K562 (cell line): ENCODE measurements at regions not wholly inside any gene's neighbourhood (a gene's known extent, or its start where the extent isn't known, plus 50 kb on each side); places are given as distances from the start of the nearest gene placed in this dataset.

Experiments used
- EP300 ChIP-seq: IDR thresholded peaks from 2 replicates; pipeline ENCODE4 v1.6.1; 2012; ENCODE audit warnings: low read length, improper control_type of control experiment
- HDAC6 ChIP-seq: IDR thresholded peaks from 2 replicates; pipeline ENCODE4 v1.6.1; 2012; ENCODE audit warnings: low read depth, mild to moderate bottlenecking, control low read depth, inconsistent platforms, low read length, moderate library complexity
- KHSRP ChIP-seq: fragments of 450-650 bp; IDR thresholded peaks from 2 replicates; pipeline ENCODE4 v1.6.1; 2017
- MAZ ChIP-seq, 2 experiments: fragments of 450-650 bp in 1 of 2; sonication (generic) in 1 of 2; formaldehyde crosslinking; IDR thresholded peaks in 1 of 2; conservative IDR thresholded peaks in 1 of 2; 2 replicates each; pipeline versions ENCODE4 v1.4.0 to v1.5.0; 2020; ENCODE audit warnings: mild to moderate bottlenecking in 1 of 2, missing genetic modification reagents in 1 of 2
- PCBP2 ChIP-seq: fragments of 200-400 bp; formaldehyde crosslinking; IDR thresholded peaks from 2 replicates; pipeline ENCODE4 v1.6.1; 2018; ENCODE audit warnings: low read length, low read depth, mild to moderate bottlenecking, moderate library complexity; ENCODE audit not compliant: poor library complexity, severe bottlenecking
- SAFB ChIP-seq: fragments of 200-400 bp; formaldehyde crosslinking; IDR thresholded peaks from 2 replicates; pipeline ENCODE4 v1.6.1; 2017; ENCODE audit warnings: low read depth, low read length, borderline replicate concordance
- SAP30 ChIP-seq: fragments of 200-600 bp; sonication (generic); IDR thresholded peaks from 2 replicates; pipeline ENCODE4 v1.6.1; 2012; ENCODE audit warnings: borderline replicate concordance, low read depth, mild to moderate bottlenecking, moderate library complexity, low read length, control low read depth, inconsistent platforms; ENCODE audit not compliant: insufficient read depth, poor library complexity, severe bottlenecking
- SIN3A ChIP-seq, 2 experiments: fragments of 150-350 bp in 1 of 2; IDR thresholded peaks; 2 replicates each; pipeline ENCODE4 v1.6.1; 2011 to 2016; ENCODE audit warnings: borderline replicate concordance in 2 of 2, low read depth in 2 of 2, low read length in 2 of 2, mild to moderate bottlenecking in 2 of 2, moderate library complexity in 2 of 2; ENCODE audit not compliant: control insufficient read depth in 1 of 2
- SIX5 ChIP-seq, 2 experiments: IDR thresholded peaks; 2 replicates each; pipeline ENCODE4 v1.6.1; 2011; ENCODE audit warnings: low read length in 2 of 2, borderline replicate concordance in 1 of 2, low read depth in 1 of 2, mild to moderate bottlenecking in 1 of 2, moderate library complexity in 1 of 2; ENCODE audit not compliant: insufficient read depth in 1 of 2
- SMAD1 ChIP-seq: fragments of 150-350 bp; IDR thresholded peaks from 2 replicates; pipeline ENCODE4 v1.6.1; 2014; ENCODE audit warnings: low read length, low read depth; ENCODE audit not compliant: partially characterized antibody
- ZKSCAN1 ChIP-seq: fragments of 150-350 bp; IDR thresholded peaks from 2 replicates; pipeline ENCODE4 v1.6.1; 2016; ENCODE audit warnings: low read depth, low read length
- ZNF121 ChIP-seq: sonication (generic); formaldehyde crosslinking; conservative IDR thresholded peaks from 2 replicates; pipeline ENCODE4 v1.8.0; 2022; ENCODE audit warnings: missing genetic modification reagents
- ZNF217 ChIP-seq: sonication (generic); formaldehyde crosslinking; IDR thresholded peaks from 2 replicates; pipeline ENCODE4 v1.8.0; 2022; ENCODE audit warnings: mild to moderate bottlenecking, missing genetic modification reagents
- ZNF224 ChIP-seq: sonication (generic); formaldehyde crosslinking; IDR thresholded peaks from 2 replicates; pipeline ENCODE4 v1.8.0; 2022; ENCODE audit warnings: mild to moderate bottlenecking, missing genetic modification reagents
- ZNF232 ChIP-seq: sonication (generic); formaldehyde crosslinking; IDR thresholded peaks from 2 replicates; pipeline ENCODE4 v1.8.0; 2022; ENCODE audit warnings: mild to moderate bottlenecking, missing genetic modification reagents
- ZNF830 ChIP-seq: fragments of 250-450 bp; sonication (Bioruptor Pico); IDR thresholded peaks from 2 replicates; pipeline ENCODE4 v1.5.0; 2021; ENCODE audit warnings: mild to moderate bottlenecking
- TF ChIP-seq, protein P1 (sequence below), 2 experiments: fragments of 450-650 bp; formaldehyde crosslinking in 1 of 2; IDR thresholded peaks; 2 replicates each; pipeline versions ENCODE4 v1.4.0 to v1.6.1; 2014 to 2020; ENCODE audit warnings: mild to moderate bottlenecking in 2 of 2, borderline replicate concordance in 1 of 2, low read depth in 1 of 2
- TF ChIP-seq, protein P2 (sequence below): conservative IDR thresholded peaks from 2 replicates; pipeline ENCODE4 v1.6.1; 2011; ENCODE audit warnings: low read depth, mild to moderate bottlenecking, low read length; ENCODE audit not compliant: control insufficient read depth

DNA sequence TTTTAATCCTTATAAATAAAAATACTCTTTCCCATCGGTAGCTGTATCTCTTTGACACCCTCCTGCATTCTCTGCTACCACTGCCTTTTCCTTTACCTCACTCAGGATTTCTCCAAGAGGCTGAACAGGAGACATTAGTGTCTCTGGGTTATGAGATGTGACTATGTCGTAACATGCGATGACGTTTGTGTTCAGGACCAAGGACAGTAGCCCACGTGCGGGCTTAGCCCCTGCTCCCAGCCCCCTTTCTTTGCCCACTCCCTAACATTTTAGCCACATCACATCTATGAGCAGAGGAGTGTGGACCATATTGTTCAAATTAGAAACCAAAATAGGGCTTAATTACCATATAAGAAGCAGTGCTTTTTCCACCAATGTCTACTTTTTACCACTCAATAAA lies 369.3 kb downstream of the FBXW7 start (continued):
- TF ChIP-seq MAZ (CRISPR knock-in tag; conservative IDR thresholded peaks at IDR 0.05 in 1 of 2, IDR thresholded peaks at IDR 0.05 in 1 of 2) (no peak), SIX5 (IDR thresholded peaks at IDR 0.05; ENCODE audit: borderline replicate concordance in 1 of 2, insufficient read depth in 1 of 2, low read depth in 1 of 2, low read length in 2 of 2) (no peak), ZNF217 (CRISPR knock-in tag) (no peak), HDAC6 (no peak), SAFB (no peak), KHSRP (no peak), SIN3A (IDR thresholded peaks at IDR 0.05; ENCODE audit: borderline replicate concordance in 2 of 2, control insufficient read depth in 1 of 2, low read depth in 2 of 2, low read length in 2 of 2) (peak in 1 of 2 experiments; percentile 29; a peak in 1 of 4 replicates), PCBP2 (no peak), EP300 (no peak), ZNF121 (CRISPR knock-in tag) (no peak), ZNF232 (CRISPR knock-in tag) (no peak), SMAD1 (no peak), ZNF830 (CRISPR knock-in tag) (no peak), ZKSCAN1 (no peak), SAP30 (no peak), ZNF224 (CRISPR knock-in tag) (no peak)
- TF ChIP-seq, protein P1, sequence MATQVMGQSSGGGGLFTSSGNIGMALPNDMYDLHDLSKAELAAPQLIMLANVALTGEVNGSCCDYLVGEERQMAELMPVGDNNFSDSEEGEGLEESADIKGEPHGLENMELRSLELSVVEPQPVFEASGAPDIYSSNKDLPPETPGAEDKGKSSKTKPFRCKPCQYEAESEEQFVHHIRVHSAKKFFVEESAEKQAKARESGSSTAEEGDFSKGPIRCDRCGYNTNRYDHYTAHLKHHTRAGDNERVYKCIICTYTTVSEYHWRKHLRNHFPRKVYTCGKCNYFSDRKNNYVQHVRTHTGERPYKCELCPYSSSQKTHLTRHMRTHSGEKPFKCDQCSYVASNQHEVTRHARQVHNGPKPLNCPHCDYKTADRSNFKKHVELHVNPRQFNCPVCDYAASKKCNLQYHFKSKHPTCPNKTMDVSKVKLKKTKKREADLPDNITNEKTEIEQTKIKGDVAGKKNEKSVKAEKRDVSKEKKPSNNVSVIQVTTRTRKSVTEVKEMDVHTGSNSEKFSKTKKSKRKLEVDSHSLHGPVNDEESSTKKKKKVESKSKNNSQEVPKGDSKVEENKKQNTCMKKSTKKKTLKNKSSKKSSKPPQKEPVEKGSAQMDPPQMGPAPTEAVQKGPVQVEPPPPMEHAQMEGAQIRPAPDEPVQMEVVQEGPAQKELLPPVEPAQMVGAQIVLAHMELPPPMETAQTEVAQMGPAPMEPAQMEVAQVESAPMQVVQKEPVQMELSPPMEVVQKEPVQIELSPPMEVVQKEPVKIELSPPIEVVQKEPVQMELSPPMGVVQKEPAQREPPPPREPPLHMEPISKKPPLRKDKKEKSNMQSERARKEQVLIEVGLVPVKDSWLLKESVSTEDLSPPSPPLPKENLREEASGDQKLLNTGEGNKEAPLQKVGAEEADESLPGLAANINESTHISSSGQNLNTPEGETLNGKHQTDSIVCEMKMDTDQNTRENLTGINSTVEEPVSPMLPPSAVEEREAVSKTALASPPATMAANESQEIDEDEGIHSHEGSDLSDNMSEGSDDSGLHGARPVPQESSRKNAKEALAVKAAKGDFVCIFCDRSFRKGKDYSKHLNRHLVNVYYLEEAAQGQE (IDR thresholded peaks at IDR 0.05; ENCODE audit: borderline replicate concordance), result peak; percentile 97
- TF ChIP-seq, protein P1 (CRISPR knock-in tag; IDR thresholded peaks at IDR 0.05; ENCODE audit: low read depth), result peak; percentile 88
- TF ChIP-seq, protein P2, sequence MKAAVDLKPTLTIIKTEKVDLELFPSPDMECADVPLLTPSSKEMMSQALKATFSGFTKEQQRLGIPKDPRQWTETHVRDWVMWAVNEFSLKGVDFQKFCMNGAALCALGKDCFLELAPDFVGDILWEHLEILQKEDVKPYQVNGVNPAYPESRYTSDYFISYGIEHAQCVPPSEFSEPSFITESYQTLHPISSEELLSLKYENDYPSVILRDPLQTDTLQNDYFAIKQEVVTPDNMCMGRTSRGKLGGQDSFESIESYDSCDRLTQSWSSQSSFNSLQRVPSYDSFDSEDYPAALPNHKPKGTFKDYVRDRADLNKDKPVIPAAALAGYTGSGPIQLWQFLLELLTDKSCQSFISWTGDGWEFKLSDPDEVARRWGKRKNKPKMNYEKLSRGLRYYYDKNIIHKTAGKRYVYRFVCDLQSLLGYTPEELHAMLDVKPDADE, result no peak
